ENCODE measurements at regions not wholly inside any gene's neighbourhood (a gene's known extent, or its start where the extent isn't known, plus 50 kb on each side); places are given as distances from the start of the nearest gene placed in this dataset.
"Not testable (repeated sequence)": the region's sequence is repeated elsewhere in the genome, so short reads cannot be mapped to it uniquely, and the experiment has no call there.

- Mint-ChIP-seq H3K27me3 (ENCODE audit: low read depth) (no peaks in the 10 kb centered on the region), H3K27ac (peak overlapping the region; percentile 85)
These were observed 88.9 kb upstream of the ODAD2 start for GRCh38 chr10:28087661-28088351.

GRCh38 chr10:28085760-28086159 lies 86.9 kb upstream of the ODAD2 start:
- H3K9me3 Mint-ChIP-seq; H3K27me3 Mint-ChIP-seq (ENCODE audit: low read depth); H3K27ac Mint-ChIP-seq; DNase-seq; CTCF ChIA-PET; H3K4me3 Mint-ChIP-seq: not testable (repeated sequence)
- H3K36me3 Mint-ChIP-seq (ENCODE audit: low read depth): peaks cover 35% of the 10 kb centered on the region
- peaks cover 16% of the 10 kb centered on the region for H3K4me1 Mint-ChIP-seq (ENCODE audit: low read depth)
- intact Hi-C loops (cut with micrococcal nuclease): loop anchor here (5.0 kb wide), 1 partner anchor 157 kb away; no protein-coding TSS in a partner anchor

More at GRCh38 chr10:28087661-28088351, 88.9 kb upstream of the ODAD2 start:
- peaks cover 16% of the 10 kb centered on the region for H3K4me1 Mint-ChIP-seq (ENCODE audit: low read depth)
- H3K36me3 Mint-ChIP-seq (ENCODE audit: low read depth): peaks cover 35% of the 10 kb centered on the region
- no peak overlapping the region for H3K4me3 Mint-ChIP-seq
- peak; percentile 51 for DNase-seq
- CTCF ChIA-PET: interaction anchor here (1.4 to 1.6 kb wide), 2 partner anchors 10 to 91 kb away, joined by 4 read pairs; no protein-coding TSS in a partner anchor
- H3K9me3 Mint-ChIP-seq: peaks cover 2% of the 10 kb centered on the region
- intact Hi-C loops (cut with micrococcal nuclease): loop anchor here (2.0 to 5.0 kb wide), 3 partner anchors 91 to 345 kb away; no protein-coding TSS in a partner anchor

GRCh38 chr10:28082885-28083284 lies 84.0 kb upstream of the ODAD2 start:
- intact Hi-C loops (cut with micrococcal nuclease): no loop called here
- CTCF ChIA-PET: interaction anchor here (0.7 kb wide), 1 partner anchor 84 kb away, joined by 3 read pairs; no protein-coding TSS in a partner anchor
- DNase-seq: no peak
- H3K36me3 Mint-ChIP-seq (ENCODE audit: low read depth): peaks cover 30% of the 10 kb centered on the region
- no peak overlapping the region for H3K27ac Mint-ChIP-seq
- no peaks in the 10 kb centered on the region for H3K27me3 Mint-ChIP-seq (ENCODE audit: low read depth)
- no peak overlapping the region for H3K4me3 Mint-ChIP-seq
- H3K4me1 Mint-ChIP-seq (ENCODE audit: low read depth): peaks cover 6% of the 10 kb centered on the region
- no peaks in the 10 kb centered on the region for H3K9me3 Mint-ChIP-seq

- no peaks in the 10 kb centered on the region for H3K27me3 Mint-ChIP-seq (ENCODE audit: low read depth)
- H3K4me1 Mint-ChIP-seq (ENCODE audit: low read depth): peaks cover 4% of the 10 kb centered on the region
- CTCF ChIA-PET: interaction anchor here (0.7 kb wide), 1 partner anchor 85 kb away, joined by 3 read pairs; no protein-coding TSS in a partner anchor
- H3K4me3 Mint-ChIP-seq: no peak overlapping the region
- H3K9me3 Mint-ChIP-seq: no peaks in the 10 kb centered on the region
- peaks cover 27% of the 10 kb centered on the region for H3K36me3 Mint-ChIP-seq (ENCODE audit: low read depth)
- no peak for DNase-seq
- no peak overlapping the region for H3K27ac Mint-ChIP-seq
- intact Hi-C loops (cut with micrococcal nuclease): no loop called here
These were observed 83.4 kb upstream of the ODAD2 start for GRCh38 chr10:28082316-28082715.

DNA sequence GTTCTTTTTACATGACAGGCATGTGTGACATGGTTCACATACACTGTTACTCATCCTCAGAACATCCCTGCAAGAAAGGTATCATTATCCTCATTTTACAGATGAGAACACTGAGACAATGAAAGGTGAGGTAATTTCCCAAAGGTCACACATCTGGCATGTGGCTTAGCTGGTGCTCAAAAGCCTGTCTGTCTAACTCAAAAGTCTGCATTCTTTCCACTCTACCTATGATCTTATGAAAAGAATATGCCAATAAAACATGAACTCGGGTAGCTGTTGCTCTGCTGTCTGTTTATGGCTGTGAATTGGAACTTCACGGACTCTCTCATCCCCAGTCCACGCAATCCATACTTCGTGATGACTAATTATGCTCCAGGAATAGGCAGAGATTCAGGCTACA lies 79.0 kb upstream of the ODAD2 start:
- Mint-ChIP-seq H3K27me3 (ENCODE audit: low read depth) (no peaks in the 10 kb centered on the region), H3K27ac (no peak overlapping the region), H3K4me3 (no peak overlapping the region), H3K36me3 (ENCODE audit: low read depth) (peaks cover 15% of the 10 kb centered on the region), H3K4me1 (ENCODE audit: low read depth) (peaks cover 4% of the 10 kb centered on the region), H3K9me3 (no peaks in the 10 kb centered on the region)
- DNase-seq: no peak
- CTCF ChIA-PET: interaction anchor here (1.5 kb wide), 1 partner anchor 10 kb away, joined by 4 read pairs; no protein-coding TSS in a partner anchor
- intact Hi-C loops (cut with micrococcal nuclease): no loop called here

DNA sequence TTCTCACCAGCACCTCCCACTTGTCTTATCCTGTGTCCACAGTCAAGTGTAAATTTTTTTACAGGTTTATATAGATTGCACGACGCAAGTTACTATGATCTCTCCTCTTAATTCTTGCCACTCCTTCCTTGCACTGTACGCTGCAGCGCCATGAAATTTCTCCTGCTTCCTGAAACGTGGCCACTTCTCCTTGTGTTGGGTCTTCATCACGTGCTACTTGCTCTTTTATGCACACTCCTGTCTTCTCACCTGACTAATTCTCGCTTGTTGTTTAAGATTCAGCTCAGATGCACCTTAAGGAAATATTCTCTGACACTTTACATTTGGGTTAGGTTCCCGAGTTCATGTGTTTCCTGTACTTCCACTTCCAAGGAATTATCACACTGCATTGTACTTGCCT lies 76.5 kb upstream of the ODAD2 start:
- Mint-ChIP-seq H3K4me3 (no peak overlapping the region), H3K27me3 (ENCODE audit: low read depth) (no peaks in the 10 kb centered on the region), H3K36me3 (ENCODE audit: low read depth) (peaks cover 18% of the 10 kb centered on the region), H3K27ac (no peak overlapping the region), H3K4me1 (ENCODE audit: low read depth) (peaks cover 4% of the 10 kb centered on the region), H3K9me3 (no peaks in the 10 kb centered on the region)
- intact Hi-C loops (cut with micrococcal nuclease): no loop called here
- CTCF ChIA-PET: no interaction called here
- no peak for DNase-seq

DNA sequence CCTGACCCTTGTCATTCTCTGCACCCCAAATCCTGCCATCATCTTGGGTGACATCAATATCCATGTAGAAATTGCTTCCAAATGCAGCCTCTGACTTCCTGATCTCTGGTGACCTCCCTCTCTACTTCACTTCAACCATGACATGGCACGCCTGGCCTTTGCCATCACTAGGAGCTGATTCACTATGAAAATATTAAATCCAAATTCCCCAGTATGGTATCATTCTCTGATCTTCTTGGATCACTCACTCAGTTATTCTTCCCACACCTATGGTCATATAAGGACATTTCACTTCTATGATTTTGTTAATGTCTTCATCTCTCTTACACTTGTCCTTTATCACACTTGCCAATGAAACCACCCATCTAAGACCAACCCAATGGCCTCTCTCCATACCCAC lies 73.7 kb upstream of the ODAD2 start:
- no peak for DNase-seq
- intact Hi-C loops (cut with micrococcal nuclease): no loop called here
- no peaks in the 10 kb centered on the region for H3K4me1 Mint-ChIP-seq (ENCODE audit: low read depth)
- peaks cover 17% of the 10 kb centered on the region for H3K36me3 Mint-ChIP-seq (ENCODE audit: low read depth)
- no peaks in the 10 kb centered on the region for H3K27me3 Mint-ChIP-seq (ENCODE audit: low read depth)
- H3K4me3 Mint-ChIP-seq: no peak overlapping the region
- H3K9me3 Mint-ChIP-seq: no peaks in the 10 kb centered on the region
- no peak overlapping the region for H3K27ac Mint-ChIP-seq
- CTCF ChIA-PET: no interaction called here

DNA sequence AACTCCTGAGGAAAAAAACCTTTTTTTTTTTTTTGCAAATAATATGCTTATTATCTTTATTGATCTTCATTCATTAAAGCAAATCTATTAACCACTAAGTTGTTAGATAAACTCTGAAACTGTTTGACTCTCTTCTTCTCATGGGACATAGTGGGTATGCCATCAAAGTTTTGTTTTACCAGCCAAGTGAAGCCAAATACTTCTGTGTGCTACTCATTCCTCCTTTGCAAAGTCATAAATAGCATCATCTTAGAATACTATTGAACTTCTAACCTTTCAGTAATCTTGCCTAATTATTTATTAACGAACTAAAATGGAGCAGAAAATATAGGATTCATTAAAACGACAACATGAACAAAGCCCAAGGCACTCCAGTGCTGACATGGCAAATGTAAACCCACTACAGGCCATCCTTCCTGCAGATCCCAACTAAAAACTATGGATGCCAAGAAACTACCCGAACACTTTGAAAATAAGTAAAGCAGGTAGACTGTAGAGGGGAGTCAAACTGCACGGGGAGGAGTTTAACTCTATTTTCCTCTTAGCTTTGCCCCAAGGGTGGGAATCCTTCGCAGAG lies 61.2 kb upstream of the ODAD2 start:
- H3K9me3 Mint-ChIP-seq: peaks cover 1% of the 10 kb centered on the region
- intact Hi-C loops (cut with micrococcal nuclease): no loop called here
- no peaks in the 10 kb centered on the region for H3K27me3 Mint-ChIP-seq (ENCODE audit: low read depth)
- no peak overlapping the region for H3K4me3 Mint-ChIP-seq
- H3K4me1 Mint-ChIP-seq (ENCODE audit: low read depth): no peaks in the 10 kb centered on the region
- DNase-seq: no peak
- H3K27ac Mint-ChIP-seq: no peak overlapping the region
- CTCF ChIA-PET: interaction anchor here (1.7 kb wide), 1 partner anchor 10 kb away, joined by 4 read pairs; no protein-coding TSS in a partner anchor
- H3K36me3 Mint-ChIP-seq (ENCODE audit: low read depth): peaks cover 26% of the 10 kb centered on the region

GRCh38 chr10:28058746-28059145 lies 59.9 kb upstream of the ODAD2 start:
- intact Hi-C loops (cut with micrococcal nuclease): no loop called here
- no peak overlapping the region for H3K27ac Mint-ChIP-seq
- DNase-seq: no peak
- H3K4me1 Mint-ChIP-seq (ENCODE audit: low read depth): no peaks in the 10 kb centered on the region
- CTCF ChIA-PET: no interaction called here
- peaks cover 1% of the 10 kb centered on the region for H3K9me3 Mint-ChIP-seq
- peaks cover 33% of the 10 kb centered on the region for H3K36me3 Mint-ChIP-seq (ENCODE audit: low read depth)
- H3K27me3 Mint-ChIP-seq (ENCODE audit: low read depth): no peaks in the 10 kb centered on the region
- no peak overlapping the region for H3K4me3 Mint-ChIP-seq

DNA sequence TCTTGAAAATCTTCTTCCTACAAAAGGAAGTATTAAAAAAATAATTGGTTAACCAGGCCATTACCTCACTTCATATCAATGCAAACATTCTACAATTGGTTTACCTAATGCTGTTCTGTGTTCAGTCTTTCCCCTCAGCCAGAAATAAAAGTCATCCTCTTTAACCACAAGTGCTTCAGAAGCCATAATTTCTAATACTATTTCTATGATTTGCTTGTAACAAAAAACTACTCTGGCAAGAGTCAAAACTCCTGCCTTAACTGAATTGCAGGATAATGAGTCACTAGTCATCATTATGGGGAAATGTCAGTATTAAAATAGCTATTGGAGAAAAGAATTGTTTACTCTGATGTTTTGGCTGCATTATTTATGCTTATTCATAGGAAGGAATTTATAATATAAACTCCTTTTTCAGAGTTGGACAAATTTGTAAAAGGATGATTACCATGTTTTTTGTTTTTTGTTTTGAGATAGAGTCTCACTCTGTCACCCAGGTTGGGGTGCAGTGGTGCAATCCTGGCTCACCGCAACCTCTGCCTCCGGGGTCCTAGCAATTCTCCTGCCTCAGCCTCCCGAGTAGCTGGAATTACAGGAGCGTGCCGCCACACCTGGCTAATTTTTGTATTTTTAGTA lies 55.5 kb upstream of the ODAD2 start:
- Mint-ChIP-seq H3K27me3 (ENCODE audit: low read depth) (no peaks in the 10 kb centered on the region), H3K4me3 (no peak overlapping the region)

GRCh38 chr10:28049286-28049685 lies 50.4 kb upstream of the ODAD2 start:
- no peak for DNase-seq
- no peaks in the 10 kb centered on the region for H3K4me1 Mint-ChIP-seq (ENCODE audit: low read depth)
- H3K36me3 Mint-ChIP-seq (ENCODE audit: low read depth): peaks cover 18% of the 10 kb centered on the region
- H3K9me3 Mint-ChIP-seq: peaks cover 3% of the 10 kb centered on the region
- CTCF ChIA-PET: interaction anchor here (1.3 kb wide), 1 partner anchor 11 kb away, joined by 4 read pairs; no protein-coding TSS in a partner anchor
- H3K27ac Mint-ChIP-seq: no peak overlapping the region
- intact Hi-C loops (cut with micrococcal nuclease): no loop called here
- H3K4me3 Mint-ChIP-seq: no peak overlapping the region
- no peaks in the 10 kb centered on the region for H3K27me3 Mint-ChIP-seq (ENCODE audit: low read depth)

More for the DNA sequence above, 55.5 kb upstream of the ODAD2 start:
- H3K27ac Mint-ChIP-seq: no peak overlapping the region
- intact Hi-C loops (cut with micrococcal nuclease): no loop called here
- H3K36me3 Mint-ChIP-seq (ENCODE audit: low read depth): peaks cover 45% of the 10 kb centered on the region
- CTCF ChIA-PET: interaction anchor here (0.6 kb wide), 1 partner anchor 502 kb away, joined by 4 read pairs; no protein-coding TSS in a partner anchor
- H3K4me1 Mint-ChIP-seq (ENCODE audit: low read depth): no peaks in the 10 kb centered on the region
- H3K9me3 Mint-ChIP-seq: peaks cover 1% of the 10 kb centered on the region
- no peak for DNase-seq

All from activated naive CD4-positive, alpha-beta T cell treated with anti-CD3 and anti-CD28 coated beads for 36 hours (primary cell).